ENCODE measurements at regions not wholly inside any gene's neighbourhood (a gene's known extent, or its start where the extent isn't known, plus 50 kb on each side); places are given as distances from the start of the nearest gene placed in this dataset.
"Not testable (repeated sequence)": the region's sequence is repeated elsewhere in the genome, so short reads cannot be mapped to it uniquely, and the experiment has no call there.

DNA sequence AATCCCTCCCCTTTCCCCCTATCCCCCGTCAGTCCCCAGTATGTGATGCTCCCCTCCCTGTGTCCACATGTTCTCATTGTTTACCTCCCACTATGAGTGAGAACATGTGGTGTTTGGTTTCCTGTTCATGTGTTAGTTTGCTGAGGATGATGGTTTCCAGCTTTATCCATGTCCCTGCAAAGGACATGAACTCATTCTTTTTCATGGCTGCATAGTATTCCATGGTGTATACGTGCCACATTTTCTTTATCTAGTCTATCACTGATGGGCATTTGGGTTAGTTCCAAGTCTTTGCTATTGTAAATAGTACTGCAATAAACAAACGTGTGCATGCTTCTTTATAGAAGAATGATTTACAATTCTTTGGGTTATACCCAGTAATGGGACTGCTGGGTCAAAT lies 165.6 kb upstream of the TENM4 start:
- not testable (repeated sequence) for TF ChIP-seq RARB (CRISPR knock-in tag; IDR thresholded peaks at IDR 0.05); POLR2A (IDR thresholded peaks at IDR 0.05; ENCODE audit: low read length); TP53 (CRISPR knock-in tag; IDR thresholded peaks at IDR 0.05); KDM1A (IDR thresholded peaks at IDR 0.05; ENCODE audit: low read depth); EP300 (IDR thresholded peaks at IDR 0.05); CHD4 (IDR thresholded peaks at IDR 0.05; ENCODE audit: borderline replicate concordance); TFCP2L1 (CRISPR knock-in tag; IDR thresholded peaks at IDR 0.05); ESRRA (IDR thresholded peaks at IDR 0.05; ENCODE audit: borderline replicate concordance, low read length)
- TF ChIP-seq, protein P1, sequence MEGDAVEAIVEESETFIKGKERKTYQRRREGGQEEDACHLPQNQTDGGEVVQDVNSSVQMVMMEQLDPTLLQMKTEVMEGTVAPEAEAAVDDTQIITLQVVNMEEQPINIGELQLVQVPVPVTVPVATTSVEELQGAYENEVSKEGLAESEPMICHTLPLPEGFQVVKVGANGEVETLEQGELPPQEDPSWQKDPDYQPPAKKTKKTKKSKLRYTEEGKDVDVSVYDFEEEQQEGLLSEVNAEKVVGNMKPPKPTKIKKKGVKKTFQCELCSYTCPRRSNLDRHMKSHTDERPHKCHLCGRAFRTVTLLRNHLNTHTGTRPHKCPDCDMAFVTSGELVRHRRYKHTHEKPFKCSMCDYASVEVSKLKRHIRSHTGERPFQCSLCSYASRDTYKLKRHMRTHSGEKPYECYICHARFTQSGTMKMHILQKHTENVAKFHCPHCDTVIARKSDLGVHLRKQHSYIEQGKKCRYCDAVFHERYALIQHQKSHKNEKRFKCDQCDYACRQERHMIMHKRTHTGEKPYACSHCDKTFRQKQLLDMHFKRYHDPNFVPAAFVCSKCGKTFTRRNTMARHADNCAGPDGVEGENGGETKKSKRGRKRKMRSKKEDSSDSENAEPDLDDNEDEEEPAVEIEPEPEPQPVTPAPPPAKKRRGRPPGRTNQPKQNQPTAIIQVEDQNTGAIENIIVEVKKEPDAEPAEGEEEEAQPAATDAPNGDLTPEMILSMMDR (IDR thresholded peaks at IDR 0.05) = not testable (repeated sequence)
